Stimulated activated CD8-positive, alpha-beta memory T cell treated with anti-CD3 and anti-CD28 coated beads, Interleukin-4, amount 100 ng/mL, for 24 hours (primary cell): ENCODE measurements at regions not wholly inside any gene's neighbourhood (a gene's known extent, or its start where the extent isn't known, plus 50 kb on each side); places are given as distances from the start of the nearest gene placed in this dataset.

Source experiments
- DNase-seq: peaks from one replicate; pipeline ENCODE4 v3.0.0-alpha.2; 2020; ENCODE audit warnings: low read depth

GRCh38 chr14:54312166-54312801, 84.5 kb upstream of the CDKN3 start:
- DNase-seq, result no peak

GRCh38 chr14:54314365-54315104, 82.3 kb upstream of the CDKN3 start:
- no peak for DNase-seq

- no peak for DNase-seq
These were observed 80.2 kb upstream of the CDKN3 start for GRCh38 chr14:54316652-54317051.

- DNase-seq, result no peak
These were observed 79.4 kb upstream of the CDKN3 start for GRCh38 chr14:54317391-54317790.

- DNase-seq, result no peak
These were observed 74.6 kb upstream of the CDKN3 start for GRCh38 chr14:54322246-54322645.

GRCh38 chr14:54322701-54323337, 74.0 kb upstream of the CDKN3 start:
- no peak for DNase-seq

- no peak for DNase-seq
These were observed 71.0 kb upstream of the CDKN3 start for GRCh38 chr14:54325766-54326165.

- DNase-seq, result no peak
These were observed 67.6 kb upstream of the CDKN3 start for GRCh38 chr14:54329082-54329695.

- DNase-seq, result no peak
These were observed 65.9 kb upstream of the CDKN3 start for GRCh38 chr14:54330876-54331275.

- no peak for DNase-seq
These were observed 65.3 kb upstream of the CDKN3 start for GRCh38 chr14:54331516-54331915.

GRCh38 chr14:54332490-54332889, 64.3 kb upstream of the CDKN3 start:
- no peak for DNase-seq

GRCh38 chr14:54333511-54333910, 63.3 kb upstream of the CDKN3 start:
- DNase-seq, result no peak

- DNase-seq, result no peak
These were observed 61.1 kb upstream of the CDKN3 start for GRCh38 chr14:54335569-54336155.

- no peak for DNase-seq
These were observed 59.5 kb upstream of the CDKN3 start for GRCh38 chr14:54337314-54337713.

GRCh38 chr14:54338696-54339317, 58.0 kb upstream of the CDKN3 start:
- DNase-seq, result no peak

GRCh38 chr14:54339771-54340170, 57.0 kb upstream of the CDKN3 start:
- no peak for DNase-seq

GRCh38 chr14:54342806-54343205, 54.0 kb upstream of the CDKN3 start:
- no peak for DNase-seq

- DNase-seq, result no peak
These were observed 53.3 kb upstream of the CDKN3 start for GRCh38 chr14:54343272-54344121.

GRCh38 chr14:54344445-54344844, 52.4 kb upstream of the CDKN3 start:
- DNase-seq, result no peak

GRCh38 chr14:54346257-54346656, 50.5 kb upstream of the CDKN3 start:
- DNase-seq, result no peak
